Stomach (tissue), 4 donors: ENCODE measurements at regions not wholly inside any gene's neighbourhood (a gene's known extent, or its start where the extent isn't known, plus 50 kb on each side); places are given as distances from the start of the nearest gene placed in this dataset.

Source experiments
- CTCF ChIP-seq, 7 experiments: fragments of 450-650 bp in 4 of 7; fragments of 200-600 bp in 3 of 7; sonication (generic) in 3 of 7; IDR thresholded peaks; one replicate each; pipeline ENCODE4 v1.5.1; 2016 to 2019; ENCODE audit warnings: antibody characterized with exemption in 7 of 7, control low read depth in 2 of 7, mild to moderate bottlenecking in 1 of 7
- EP300 ChIP-seq: sonication (generic); formaldehyde crosslinking; IDR thresholded peaks from one replicate; pipeline ENCODE4 v1.6.1; 2017; ENCODE audit warnings: antibody characterized with exemption
- POLR2A ChIP-seq, 4 donors: fragments of 450-650 bp; IDR thresholded peaks; one replicate each; pipeline ENCODE4 v1.6.1; 2016; ENCODE audit warnings: antibody characterized with exemption in 4 of 4, control low read depth in 2 of 4, mild to moderate bottlenecking in 1 of 4, moderate library complexity in 1 of 4
- POLR2AphosphoS5 ChIP-seq, 3 donors: sonication (generic); formaldehyde crosslinking; IDR thresholded peaks; one replicate each; pipeline ENCODE4 v1.6.1; 2016; ENCODE audit warnings: antibody characterized with exemption in 3 of 3

GRCh38 chr5:84825606-84826005 is 440.9 kb upstream of the EDIL3 start:
- TF ChIP-seq POLR2A (IDR thresholded peaks at IDR 0.05), result no peak
- TF ChIP-seq CTCF (IDR thresholded peaks at IDR 0.05), result no peak
- TF ChIP-seq POLR2AphosphoS5 (IDR thresholded peaks at IDR 0.05), result no peak
- TF ChIP-seq EP300, result no peak
